Cardiac muscle cell (in vitro differentiated cells and primary cell): ENCODE measurements at regions not wholly inside any gene's neighbourhood (a gene's known extent, or its start where the extent isn't known, plus 50 kb on each side); places are given as distances from the start of the nearest gene placed in this dataset.

Experiments used
- DNase-seq, 2 donors: peaks; one replicate each; pipeline versions ENCODE4 v3.0.0 to v3.0.0-alpha.2; 2010 to 2017; ENCODE audit warnings: low read depth in 1 of 2, low spot score in 1 of 2
- H3K27ac ChIP-seq: fragments of 200-600 bp; sonication (generic); 2 replicates; pipeline ENCODE4 v1.5.1; 2016
- H3K27me3 ChIP-seq: fragments of 200-600 bp; sonication (generic); 2 replicates; pipeline ENCODE4 v1.6.0; 2016; ENCODE audit warnings: control low read depth
- H3K36me3 ChIP-seq: fragments of 200-600 bp; sonication (generic); 2 replicates; pipeline ENCODE4 v1.5.1; 2016; ENCODE audit warnings: control low read depth
- H3K4me1 ChIP-seq: fragments of 200-600 bp; sonication (generic); 2 replicates; pipeline ENCODE4 v1.8.1; 2017; ENCODE audit warnings: low read depth, mild to moderate bottlenecking, mixed run types
- H3K4me3 ChIP-seq: fragments of 200-600 bp; sonication (generic); 2 replicates; pipeline ENCODE4 v1.5.1; 2016; ENCODE audit warnings: mild to moderate bottlenecking
- H3K9me3 ChIP-seq: fragments of 200-600 bp; sonication (generic); 2 replicates; pipeline ENCODE4 v1.5.1; 2017; ENCODE audit warnings: low read depth, mild to moderate bottlenecking, control low read depth
- CTCF ChIP-seq: IDR thresholded peaks from 2 replicates; pipeline ENCODE4 v1.5.1; 2012; ENCODE audit warnings: low read depth, mild to moderate bottlenecking, low read length

- Histone ChIP-seq H3K27me3 (no peaks in the 10 kb centered on the region), H3K9me3 (no peaks in the 10 kb centered on the region), H3K4me1 (no peaks in the 10 kb centered on the region), H3K4me3 (no peak overlapping the region), H3K36me3 (no peaks in the 10 kb centered on the region), H3K27ac (no peak overlapping the region)
- DNase-seq: peak in 1 of 2 donors; percentile 91
- TF ChIP-seq CTCF: no peak
These were observed 268.9 kb downstream of the SUDS3 start for GRCh38 chr12:118645219-118645618.

DNA sequence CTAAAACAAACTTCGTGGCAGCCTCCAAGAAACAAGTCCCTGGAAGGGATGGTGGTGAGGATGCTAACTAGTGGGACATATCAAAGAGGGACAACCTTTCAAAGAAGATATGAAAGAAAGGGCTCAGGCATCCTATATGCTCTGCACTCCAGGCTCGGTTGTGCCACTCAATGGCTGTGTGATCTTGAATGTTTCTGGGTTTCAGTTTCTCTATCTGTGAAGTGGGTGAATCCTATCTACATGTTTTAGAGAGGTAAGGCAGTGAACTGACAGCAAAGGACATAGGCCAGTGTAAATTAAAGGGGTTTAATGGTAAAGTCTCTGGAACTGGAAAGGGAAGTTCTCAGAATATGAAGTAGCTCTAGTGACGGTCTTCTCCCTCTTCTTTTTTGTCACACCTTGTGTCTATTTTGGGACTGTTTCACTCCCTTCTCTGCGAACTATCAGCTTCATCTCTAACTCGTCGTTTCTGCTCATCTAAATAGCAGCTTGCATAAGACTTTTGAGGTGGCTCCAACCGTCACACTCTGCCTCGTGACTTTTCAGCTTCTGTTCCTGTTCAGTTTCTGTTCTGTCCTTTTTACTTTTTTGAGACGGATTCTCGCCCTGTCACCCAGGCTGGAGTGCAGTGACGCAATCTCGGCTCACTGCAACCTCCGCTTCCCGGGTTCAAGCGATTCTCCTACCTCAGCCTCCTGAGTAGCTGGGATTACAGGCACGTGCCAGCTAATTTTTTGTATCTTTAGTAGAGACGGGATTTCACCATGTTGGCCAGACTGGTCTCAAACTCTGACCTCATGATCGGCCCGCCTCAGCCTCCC, 273.6 kb downstream of the SUDS3 start:
- H3K36me3 ChIP-seq: no peaks in the 10 kb centered on the region
- no peak for TF ChIP-seq CTCF
- H3K4me1 ChIP-seq: no peaks in the 10 kb centered on the region
- DNase-seq: no peak
- no peak overlapping the region for H3K27ac ChIP-seq
- no peaks in the 10 kb centered on the region for H3K9me3 ChIP-seq
- H3K27me3 ChIP-seq: no peaks in the 10 kb centered on the region
- H3K4me3 ChIP-seq: no peak overlapping the region

GRCh38 chr12:118650586-118650960, 274.2 kb downstream of the SUDS3 start:
- TF ChIP-seq CTCF: no peak
- H3K36me3 ChIP-seq: no peaks in the 10 kb centered on the region
- H3K27me3 ChIP-seq: no peaks in the 10 kb centered on the region
- DNase-seq: no peak
- H3K4me1 ChIP-seq: no peaks in the 10 kb centered on the region
- no peak overlapping the region for H3K4me3 ChIP-seq
- H3K9me3 ChIP-seq: no peaks in the 10 kb centered on the region
- no peak overlapping the region for H3K27ac ChIP-seq

- H3K9me3 ChIP-seq: no peaks in the 10 kb centered on the region
- H3K27ac ChIP-seq: no peak overlapping the region
- no peaks in the 10 kb centered on the region for H3K36me3 ChIP-seq
- TF ChIP-seq CTCF: no peak
- H3K4me3 ChIP-seq: no peak overlapping the region
- H3K4me1 ChIP-seq: no peaks in the 10 kb centered on the region
- H3K27me3 ChIP-seq: no peaks in the 10 kb centered on the region
- no peak for DNase-seq
These were observed 275.1 kb downstream of the SUDS3 start for GRCh38 chr12:118651487-118651886.

DNA sequence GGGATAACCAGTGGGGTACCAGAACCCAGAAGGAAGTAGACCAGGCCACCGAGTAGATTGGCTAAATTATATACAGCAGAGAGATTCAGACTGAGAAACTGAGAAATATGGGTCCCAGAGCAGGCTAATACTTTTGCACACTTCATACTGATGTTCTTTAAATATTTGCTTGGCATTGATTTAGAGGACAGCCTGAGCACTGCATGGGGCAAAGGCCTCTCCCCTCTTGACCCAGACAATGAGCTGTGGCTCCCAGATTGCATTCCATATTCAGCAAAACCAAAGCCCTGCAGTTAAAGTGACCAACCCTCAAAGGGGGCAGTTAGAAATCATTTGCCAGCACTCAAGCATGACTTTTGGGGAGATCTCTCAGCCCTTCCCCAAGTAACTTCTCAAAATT, 279.2 kb downstream of the SUDS3 start:
- DNase-seq: no peak
- no peaks in the 10 kb centered on the region for H3K27me3 ChIP-seq
- no peak overlapping the region for H3K27ac ChIP-seq
- TF ChIP-seq CTCF: no peak
- H3K36me3 ChIP-seq: no peaks in the 10 kb centered on the region
- H3K4me1 ChIP-seq: no peaks in the 10 kb centered on the region
- H3K4me3 ChIP-seq: no peak overlapping the region
- no peaks in the 10 kb centered on the region for H3K9me3 ChIP-seq
